Gastrocnemius medialis (tissue), 4 donors: ENCODE measurements at regions not wholly inside any gene's neighbourhood (a gene's known extent, or its start where the extent isn't known, plus 50 kb on each side); places are given as distances from the start of the nearest gene placed in this dataset.

Experiments
- POLR2A ChIP-seq, 2 donors: fragments of 450-650 bp; IDR thresholded peaks; one replicate each; pipeline ENCODE4 v1.6.1; 2017; ENCODE audit warnings: antibody characterized with exemption in 2 of 2, mild to moderate bottlenecking in 2 of 2, moderate library complexity in 2 of 2
- TF ChIP-seq, protein P1 (sequence below), 5 experiments: fragments of 450-650 bp in 3 of 5; fragments of 200-600 bp in 2 of 5; sonication (generic) in 2 of 5; IDR thresholded peaks in 4 of 5; conservative IDR thresholded peaks in 1 of 5; 1 replicate in 4 of 5; 2 replicates in 1 of 5; pipeline ENCODE4 v1.5.1; 2016 to 2019; ENCODE audit warnings: antibody characterized with exemption in 5 of 5, mild to moderate bottlenecking in 3 of 5, moderate library complexity in 3 of 5

DNA sequence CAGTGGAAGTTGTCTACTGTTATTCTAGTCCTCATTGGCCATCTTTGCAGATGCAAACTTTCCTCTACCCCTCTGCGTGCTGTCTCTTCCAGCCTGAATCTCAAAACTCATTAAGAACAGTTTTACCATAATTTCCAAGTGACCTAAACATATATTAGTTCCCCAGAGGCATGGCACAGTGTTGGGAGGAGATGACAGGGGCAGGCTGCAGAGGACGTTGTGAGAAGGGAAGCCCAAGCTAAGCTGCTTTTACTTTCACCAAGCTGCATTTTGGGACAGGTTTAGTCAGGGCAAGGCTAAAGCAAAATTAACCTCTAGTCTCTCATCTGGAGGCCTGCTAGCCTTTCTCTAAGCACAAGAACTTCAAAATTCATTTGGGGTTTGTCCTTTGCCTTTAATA, 318.6 kb upstream of the SATB1 start:
- TF ChIP-seq, protein P1, sequence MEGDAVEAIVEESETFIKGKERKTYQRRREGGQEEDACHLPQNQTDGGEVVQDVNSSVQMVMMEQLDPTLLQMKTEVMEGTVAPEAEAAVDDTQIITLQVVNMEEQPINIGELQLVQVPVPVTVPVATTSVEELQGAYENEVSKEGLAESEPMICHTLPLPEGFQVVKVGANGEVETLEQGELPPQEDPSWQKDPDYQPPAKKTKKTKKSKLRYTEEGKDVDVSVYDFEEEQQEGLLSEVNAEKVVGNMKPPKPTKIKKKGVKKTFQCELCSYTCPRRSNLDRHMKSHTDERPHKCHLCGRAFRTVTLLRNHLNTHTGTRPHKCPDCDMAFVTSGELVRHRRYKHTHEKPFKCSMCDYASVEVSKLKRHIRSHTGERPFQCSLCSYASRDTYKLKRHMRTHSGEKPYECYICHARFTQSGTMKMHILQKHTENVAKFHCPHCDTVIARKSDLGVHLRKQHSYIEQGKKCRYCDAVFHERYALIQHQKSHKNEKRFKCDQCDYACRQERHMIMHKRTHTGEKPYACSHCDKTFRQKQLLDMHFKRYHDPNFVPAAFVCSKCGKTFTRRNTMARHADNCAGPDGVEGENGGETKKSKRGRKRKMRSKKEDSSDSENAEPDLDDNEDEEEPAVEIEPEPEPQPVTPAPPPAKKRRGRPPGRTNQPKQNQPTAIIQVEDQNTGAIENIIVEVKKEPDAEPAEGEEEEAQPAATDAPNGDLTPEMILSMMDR (IDR thresholded peaks at IDR 0.05 in 4 of 5, conservative IDR thresholded peaks at IDR 0.05 in 1 of 5) = no peak
- no peak for TF ChIP-seq POLR2A (IDR thresholded peaks at IDR 0.05)
